Myocyte (in vitro differentiated cells): ENCODE measurements at regions not wholly inside any gene's neighbourhood (a gene's known extent, or its start where the extent isn't known, plus 50 kb on each side); places are given as distances from the start of the nearest gene placed in this dataset.
"Not testable (repeated sequence)": the region's sequence is repeated elsewhere in the genome, so short reads cannot be mapped to it uniquely, and the experiment has no call there.

ENCODE experiments used
- DNase-seq: peaks from one replicate; pipeline ENCODE4 v3.0.0-alpha.2; 2012; ENCODE audit warnings: low read depth

- no peak for DNase-seq
These were observed 116.9 kb upstream of the TIAM1 start for GRCh38 chr21:31460980-31461379.

DNA sequence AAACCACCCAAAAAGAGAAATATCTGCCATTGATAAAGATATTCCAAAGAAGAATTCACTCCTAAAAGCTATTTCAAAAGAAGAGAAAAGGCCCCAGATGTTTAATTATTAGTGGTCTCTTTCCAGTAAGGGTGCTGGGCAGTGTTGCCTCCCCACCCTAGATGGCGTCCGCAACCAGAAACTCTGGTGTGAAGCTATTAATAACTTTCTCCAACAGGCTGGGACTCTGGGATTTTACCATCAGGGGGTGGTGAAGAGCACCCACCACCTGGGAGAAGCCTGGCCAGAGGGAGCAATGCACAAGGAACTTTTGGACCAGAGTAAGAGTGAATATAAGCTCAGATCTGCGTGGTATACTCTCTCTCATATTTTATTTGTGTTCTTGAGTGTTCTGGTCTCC is 115.4 kb upstream of the TIAM1 start:
- DNase-seq = peak; percentile 42

- no peak for DNase-seq
These were observed 113.6 kb upstream of the TIAM1 start for GRCh38 chr21:31457675-31458074.

DNA sequence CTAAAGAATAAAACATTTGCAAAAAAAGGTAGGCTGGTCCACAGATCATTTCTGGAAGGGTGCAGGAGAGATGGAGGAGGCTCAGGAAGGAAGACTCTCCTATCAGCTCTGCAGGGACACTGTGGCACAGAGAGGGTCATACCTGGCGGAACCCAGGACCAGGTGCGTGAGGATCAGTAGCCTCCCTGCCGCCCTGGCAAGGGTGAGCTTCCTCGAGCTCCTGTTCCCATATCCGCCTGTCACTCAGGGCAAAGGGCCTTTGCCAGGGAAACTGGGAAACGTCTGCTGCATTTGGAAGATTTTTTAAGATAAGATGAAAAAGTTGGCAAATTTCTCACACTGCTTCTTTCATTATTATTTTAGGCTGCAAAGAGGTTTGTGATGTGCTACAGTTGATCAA is 112.1 kb upstream of the TIAM1 start:
- DNase-seq = no peak

GRCh38 chr21:31455506-31455905 is 111.4 kb upstream of the TIAM1 start:
- DNase-seq = no peak

DNA sequence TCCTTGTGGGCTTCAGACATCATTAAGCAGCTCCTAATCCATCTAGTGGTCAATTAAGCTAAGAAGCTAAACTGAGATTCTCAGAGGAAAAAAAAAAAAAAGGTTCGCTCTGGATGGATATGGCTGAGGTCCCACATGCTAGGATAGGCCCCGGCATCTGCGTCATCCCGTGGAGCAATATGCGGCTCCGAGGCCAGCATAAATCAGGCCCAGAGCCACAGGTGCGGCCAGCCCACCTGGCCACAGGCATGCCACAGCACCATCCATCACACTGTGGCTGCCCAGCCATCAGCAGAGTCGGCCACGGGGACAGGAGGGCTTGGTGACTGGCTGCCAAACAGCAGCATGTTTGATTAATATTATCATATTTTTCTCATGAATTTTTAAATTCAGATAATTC is 106.9 kb upstream of the TIAM1 start:
- DNase-seq = peak; percentile 13

GRCh38 chr21:31449921-31450535 is 106.0 kb upstream of the TIAM1 start:
- no peak for DNase-seq

DNA sequence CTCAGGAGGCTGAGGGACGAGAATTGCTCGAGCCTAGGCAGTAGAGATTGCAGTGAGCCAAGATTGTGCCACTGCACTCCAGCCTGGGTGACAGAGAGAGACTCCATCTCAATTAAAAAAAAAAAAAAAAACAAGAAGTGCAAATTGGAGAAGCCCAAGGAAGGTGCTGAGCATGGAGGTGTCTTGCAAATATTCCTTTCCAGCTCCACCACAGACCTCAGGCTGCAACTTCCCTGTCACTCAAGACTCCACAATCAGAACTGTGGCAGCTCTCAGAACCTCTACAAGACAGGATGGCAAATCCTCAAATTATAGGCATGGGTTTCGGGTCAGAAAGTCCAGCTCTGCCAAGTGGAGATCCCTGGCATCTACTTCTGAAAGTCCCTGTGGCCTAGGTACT is 104.4 kb upstream of the TIAM1 start:
- DNase-seq = no peak

DNA sequence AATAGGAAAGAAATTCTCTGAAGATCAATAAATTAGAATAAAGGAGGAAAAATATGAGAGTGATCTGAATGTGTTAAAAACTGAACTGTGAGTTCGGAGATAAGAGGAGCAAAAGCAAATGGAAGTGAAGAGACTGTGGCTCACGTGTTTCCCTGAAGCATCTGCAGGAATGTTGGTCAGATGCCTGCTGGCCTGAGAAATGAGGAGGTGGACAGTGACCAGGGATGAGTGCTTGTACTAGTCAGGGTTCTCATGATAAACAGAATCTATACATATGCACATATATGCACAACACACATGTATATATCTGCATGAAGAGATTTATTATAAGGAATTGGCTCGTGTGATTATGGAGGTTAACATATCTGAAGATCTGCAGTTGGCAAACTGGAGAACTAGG is 103.4 kb upstream of the TIAM1 start:
- DNase-seq = peak; percentile 35

GRCh38 chr21:31446226-31446855 is 102.3 kb upstream of the TIAM1 start:
- DNase-seq = no peak

GRCh38 chr21:31445137-31445536 is 101.1 kb upstream of the TIAM1 start:
- DNase-seq = no peak

GRCh38 chr21:31443736-31444521 is 99.9 kb upstream of the TIAM1 start:
- peak; percentile 49 for DNase-seq

GRCh38 chr21:31442339-31442738 is 98.3 kb upstream of the TIAM1 start:
- no peak for DNase-seq

DNA sequence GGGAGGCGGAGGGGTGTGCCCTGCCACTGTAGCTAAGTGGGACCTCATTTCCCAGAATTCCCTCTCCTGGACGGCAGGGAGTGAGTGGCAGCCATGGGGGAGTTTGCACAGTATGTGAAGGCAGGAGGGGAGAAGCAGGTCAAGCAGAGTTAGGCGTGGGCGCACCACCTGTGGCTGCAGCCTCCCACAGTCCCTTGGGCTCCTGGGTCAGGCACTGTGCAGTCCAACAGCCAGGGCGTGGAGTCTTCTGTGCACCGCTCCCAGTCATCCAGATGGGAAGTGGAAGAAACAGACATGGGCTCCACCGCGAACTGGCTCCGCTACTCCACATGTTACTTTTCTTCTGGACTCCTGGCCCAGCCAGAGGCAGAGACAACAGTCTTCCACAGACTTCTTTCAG is 85.4 kb upstream of the TIAM1 start:
- no peak for DNase-seq

DNA sequence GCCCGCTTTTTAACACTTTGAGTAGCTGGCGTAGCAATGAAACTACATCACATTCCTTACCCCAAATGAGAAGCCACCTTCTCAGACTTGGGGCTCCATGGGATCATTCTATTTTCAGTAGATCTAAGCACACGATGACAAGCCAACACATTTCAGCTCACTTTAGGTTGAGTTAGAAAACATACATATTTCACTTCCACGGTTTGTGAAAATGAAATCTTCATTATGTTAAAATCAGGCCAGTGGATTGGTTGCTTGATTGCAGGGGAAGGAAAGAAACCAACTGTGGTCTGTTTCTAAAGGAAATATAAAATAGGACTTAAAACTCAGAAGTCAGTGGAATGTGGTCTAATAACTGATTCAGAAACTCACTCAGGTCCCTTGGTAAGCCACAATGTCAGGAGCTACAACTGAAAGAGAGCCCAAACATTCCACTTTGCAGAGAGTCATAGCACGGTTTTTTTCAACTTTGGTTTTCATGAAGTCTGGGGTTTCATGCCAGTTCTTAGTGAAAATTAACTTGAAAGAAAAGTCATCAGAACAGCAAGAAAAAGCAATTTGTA is 82.3 kb upstream of the TIAM1 start:
- no peak for DNase-seq

DNA sequence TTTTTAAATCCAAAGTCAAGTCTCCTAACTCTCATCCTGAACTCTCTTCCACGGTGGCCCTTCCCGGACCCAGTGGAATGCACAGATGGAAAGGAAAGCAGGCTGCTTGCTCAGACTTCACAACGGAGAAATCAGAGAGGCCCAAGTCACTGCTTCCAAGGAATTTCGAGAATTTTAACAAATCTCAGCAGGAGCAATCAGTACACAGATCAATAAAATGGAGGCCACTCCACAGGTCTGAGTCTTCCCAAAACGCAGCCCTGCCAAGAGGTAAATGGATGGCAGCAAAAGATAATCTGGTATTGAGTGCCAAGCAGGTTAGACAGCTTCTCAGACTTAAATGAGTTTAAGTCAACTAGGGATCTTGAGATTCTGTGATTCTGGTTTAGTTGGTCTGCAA is 81.1 kb upstream of the TIAM1 start:
- DNase-seq = no peak

GRCh38 chr21:31424058-31424457 is 80.0 kb upstream of the TIAM1 start:
- no peak for DNase-seq

DNA sequence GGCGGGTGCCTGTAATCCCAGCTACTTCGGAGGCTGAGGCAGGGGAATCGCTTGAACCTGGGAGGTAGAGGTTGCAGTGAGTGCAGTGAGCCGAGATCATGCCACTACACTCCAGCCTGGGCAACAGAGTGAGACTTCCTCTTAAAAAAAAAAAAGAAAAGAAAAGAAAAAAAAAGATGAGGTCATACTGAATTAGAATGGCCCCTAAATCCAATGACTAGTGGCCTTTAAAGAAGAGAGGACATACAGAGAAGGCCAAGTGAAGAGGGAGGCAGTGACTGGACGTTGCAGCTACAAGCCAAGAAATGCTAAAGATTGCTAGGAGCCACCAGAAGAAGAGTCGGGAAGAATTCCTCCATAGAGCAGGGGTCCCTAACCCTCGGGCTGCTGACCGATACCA is 76.9 kb upstream of the TIAM1 start:
- no peak for DNase-seq

DNA sequence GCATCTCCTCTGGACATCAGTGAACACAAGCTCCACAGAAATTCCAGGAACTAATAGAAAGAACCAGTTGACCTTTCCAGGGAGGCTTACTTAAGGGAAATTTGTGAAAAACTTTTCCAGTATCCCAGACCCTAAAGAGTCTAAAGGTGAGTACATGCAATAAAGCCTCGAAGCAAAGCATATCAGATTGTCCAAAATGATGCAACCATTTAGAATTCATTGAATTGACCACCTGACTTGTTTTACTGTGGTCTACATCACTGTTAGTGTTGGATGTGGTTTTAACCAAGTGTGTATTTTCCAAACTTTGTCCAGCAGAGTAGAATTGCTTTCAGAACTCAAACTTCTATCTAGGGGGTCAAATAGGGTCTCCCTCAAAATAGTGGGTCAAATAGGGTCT is 76.3 kb upstream of the TIAM1 start:
- DNase-seq = no peak

DNA sequence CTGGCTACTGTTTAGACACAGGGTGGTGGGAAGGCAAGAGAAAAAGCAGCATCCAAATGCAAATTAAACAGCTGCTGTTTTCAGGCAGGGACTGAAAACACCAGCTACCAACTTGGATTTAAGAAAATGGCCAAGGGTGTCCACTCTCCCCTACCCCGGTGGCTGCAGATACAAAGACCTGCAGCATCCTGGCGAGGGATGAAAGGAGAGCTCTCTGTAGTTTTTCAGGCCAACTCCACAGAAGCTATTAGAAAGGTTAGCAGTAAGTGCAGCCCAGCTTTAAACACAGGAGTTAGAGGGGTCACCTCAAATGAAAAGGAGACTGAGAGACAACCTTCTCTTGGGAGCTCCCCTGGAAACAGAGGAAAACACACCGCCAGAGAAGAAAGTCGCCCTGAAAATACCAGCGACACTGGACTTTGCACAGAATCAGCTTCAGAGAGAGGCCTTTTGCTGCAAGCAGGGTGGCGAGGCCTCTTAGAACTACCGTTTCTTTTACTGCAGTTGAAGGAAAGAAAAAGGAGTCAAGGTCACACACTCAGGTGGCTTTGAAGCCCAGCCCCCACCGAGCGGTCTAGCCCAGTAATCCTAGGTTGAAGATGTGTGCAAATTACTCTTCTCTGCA is 74.4 kb upstream of the TIAM1 start:
- DNase-seq = no peak

DNA sequence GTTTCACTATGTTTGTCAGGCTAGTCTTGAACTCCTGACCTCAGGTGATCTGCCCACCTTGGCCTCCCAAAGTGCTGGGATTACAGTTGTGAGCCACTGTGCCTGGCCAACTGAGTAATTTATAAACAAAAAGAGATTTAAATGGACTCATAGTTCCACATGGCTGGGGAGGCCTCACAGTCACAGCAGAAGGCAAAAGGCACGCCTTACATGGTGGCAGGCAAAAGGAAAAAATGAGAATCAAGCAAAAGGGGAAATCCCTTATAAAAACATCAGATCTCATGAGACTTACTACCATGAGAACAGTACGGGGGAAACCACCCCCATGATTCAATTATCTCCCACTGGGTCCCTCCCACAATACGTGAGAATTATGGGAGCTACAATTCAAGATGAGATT is 73.2 kb upstream of the TIAM1 start:
- DNase-seq = not testable (repeated sequence)

DNA sequence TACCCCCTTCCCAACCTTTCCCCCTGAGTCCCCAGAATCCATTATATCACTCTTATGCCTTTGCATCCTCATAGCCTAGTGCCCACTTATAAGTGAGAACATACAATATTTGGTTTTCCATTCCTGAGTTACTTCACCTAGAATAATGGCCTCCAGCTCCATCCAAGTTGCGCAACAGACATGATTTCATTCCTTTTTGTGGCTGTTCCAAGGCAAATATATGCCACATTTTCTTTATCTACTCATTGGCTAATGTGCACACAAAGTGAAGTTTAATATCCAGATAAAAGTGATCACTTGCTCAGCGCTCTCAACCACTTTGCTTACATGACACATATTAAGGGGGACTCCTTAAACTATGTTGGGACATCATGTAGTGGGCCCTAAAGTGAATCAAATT is 72.4 kb upstream of the TIAM1 start:
- no peak for DNase-seq
